GM18511 (cell line): ENCODE measurements at regions not wholly inside any gene's neighbourhood (a gene's known extent, or its start where the extent isn't known, plus 50 kb on each side); places are given as distances from the start of the nearest gene placed in this dataset.

Source experiments
- ATAC-seq: cut with Tn5 transposase; IDR thresholded peaks from one replicate; pipeline ENCODE4 v1.9.1; 2021; ENCODE audit warnings: mild to moderate bottlenecking, moderate library complexity; ENCODE audit not compliant: unreplicated experiment

DNA sequence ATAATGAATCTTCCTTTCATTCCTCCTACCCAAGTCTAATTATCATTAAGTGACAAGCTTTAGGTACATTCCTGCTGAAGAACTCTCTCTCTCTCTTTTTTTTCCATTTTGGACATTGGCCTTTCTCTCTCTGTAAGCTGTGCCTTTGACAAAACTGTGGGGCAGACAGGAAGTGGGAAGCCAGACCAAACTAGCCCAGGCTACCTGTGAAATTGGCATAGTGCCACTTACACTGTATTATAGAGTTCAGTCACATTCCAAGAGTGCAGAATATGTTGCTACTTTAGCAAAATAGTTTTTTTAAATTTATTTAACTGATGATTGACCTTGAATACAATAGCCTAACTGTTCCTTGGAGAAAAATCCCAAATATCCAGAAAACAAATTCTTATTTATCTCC is 381.5 kb upstream of the ETAA1 start:
- no peak for ATAC-seq

DNA sequence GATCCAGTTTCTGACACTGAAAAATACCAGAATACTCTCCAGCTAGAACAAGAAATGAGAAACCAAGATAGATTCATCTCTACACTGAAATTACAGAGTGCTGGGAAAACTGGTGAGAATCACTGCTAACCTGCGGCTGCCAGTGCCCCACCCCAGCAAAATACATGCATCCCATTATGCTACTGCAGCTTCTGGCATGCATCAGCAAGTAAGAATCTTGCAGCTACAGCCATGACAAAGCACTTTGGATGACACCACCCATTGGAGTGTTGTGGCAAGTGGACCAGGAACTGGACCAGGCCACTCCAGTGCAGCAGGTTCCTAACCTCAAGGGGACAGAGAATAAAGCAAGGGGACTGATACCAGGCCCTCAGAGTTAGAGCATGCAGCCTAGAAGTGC is 378.8 kb upstream of the ETAA1 start:
- no peak for ATAC-seq

DNA sequence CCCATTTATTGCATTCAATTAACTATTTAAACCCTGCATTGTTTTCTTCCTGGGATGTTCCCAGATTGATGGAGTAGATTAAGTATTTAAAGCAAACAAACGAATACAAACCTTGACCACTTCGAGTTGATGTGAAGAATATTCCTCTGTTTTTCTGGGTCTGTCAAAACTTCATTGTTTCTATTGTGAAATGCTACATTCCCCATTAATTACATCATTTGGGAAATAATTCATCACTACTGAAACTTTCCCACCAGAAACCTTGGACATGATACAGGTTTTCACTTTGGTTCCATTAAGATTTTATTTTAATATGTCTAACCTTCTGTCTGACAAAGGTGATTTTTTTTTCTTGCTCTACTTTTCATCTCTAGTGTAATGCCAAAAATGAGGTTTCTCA is 365.1 kb upstream of the ETAA1 start:
- ATAC-seq: no peak

DNA sequence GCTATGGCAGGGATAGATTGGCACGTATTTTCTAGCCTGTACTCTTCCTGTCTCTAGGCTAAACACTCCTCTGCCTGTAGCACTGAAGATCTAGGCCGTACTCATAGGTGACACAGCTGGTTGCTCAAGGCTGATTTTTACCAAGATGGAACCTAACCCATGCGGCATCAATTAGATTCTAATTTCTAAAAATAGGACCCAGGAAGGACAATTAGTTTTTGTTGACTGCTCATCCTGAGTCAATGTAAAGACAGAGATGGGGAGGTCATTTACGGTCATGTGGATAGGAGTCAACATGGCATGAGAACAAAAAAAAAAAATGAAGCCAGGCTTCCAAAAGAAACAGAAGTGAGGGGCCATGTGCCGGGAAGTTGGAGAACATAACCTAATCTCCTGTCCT is 360.7 kb upstream of the ETAA1 start:
- no peak for ATAC-seq

DNA sequence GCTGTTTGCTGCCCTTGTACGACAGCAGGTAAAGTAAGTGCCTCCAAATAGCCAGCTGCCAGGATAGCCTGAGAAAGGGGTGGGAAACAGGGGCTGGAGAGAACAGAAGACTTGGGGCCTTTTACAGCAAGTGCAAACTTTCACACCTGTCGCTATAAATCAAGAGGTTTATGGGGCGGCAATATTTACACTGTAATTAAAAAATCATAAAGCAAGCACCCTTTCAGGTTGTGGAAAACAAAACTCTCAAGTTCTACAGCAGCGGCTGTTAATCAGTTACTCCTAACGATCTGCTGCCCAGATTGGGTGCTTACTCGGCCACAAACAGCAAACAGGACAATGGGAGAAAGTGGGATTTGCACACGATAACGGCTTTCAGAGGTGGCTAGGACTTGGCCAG is 359.5 kb upstream of the ETAA1 start:
- no peak for ATAC-seq

DNA sequence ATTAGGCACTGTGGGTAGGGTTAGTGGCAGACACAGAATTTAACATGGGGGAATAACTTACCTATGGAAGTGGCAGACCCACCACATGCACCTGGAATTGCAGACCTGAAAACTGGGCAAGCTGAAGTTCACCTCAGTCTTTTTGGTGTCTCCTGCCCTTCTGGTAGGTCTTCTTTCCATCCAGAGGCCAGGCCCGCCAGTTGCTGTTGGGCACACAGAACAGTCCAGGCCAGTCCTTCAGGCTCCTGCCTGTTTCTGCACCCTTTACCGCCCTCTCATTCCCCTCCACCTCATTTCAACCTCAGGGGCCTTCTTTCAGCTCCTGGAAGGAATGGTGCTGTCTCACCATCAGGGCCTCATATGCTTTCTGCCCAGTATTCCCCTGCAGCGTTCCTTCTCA is 358.9 kb upstream of the ETAA1 start:
- ATAC-seq: no peak

DNA sequence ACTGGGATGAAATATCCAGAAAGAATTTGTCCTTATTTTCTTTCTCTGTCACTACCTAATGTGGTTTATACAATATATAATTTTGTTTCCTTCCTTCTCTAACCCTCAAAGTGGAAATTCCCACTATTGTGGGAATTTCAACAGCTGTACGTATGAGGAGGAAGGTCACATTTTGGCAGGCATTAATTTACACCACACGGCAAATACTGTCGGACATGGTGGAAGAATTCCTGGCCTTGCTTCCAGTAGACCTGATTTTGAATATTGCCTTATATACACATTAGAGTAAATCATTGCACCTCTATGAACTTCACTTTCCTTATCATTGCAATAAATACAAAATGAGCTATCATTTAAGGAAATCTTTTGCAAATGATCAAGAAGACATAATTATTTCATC is 358.1 kb upstream of the ETAA1 start:
- no peak for ATAC-seq

DNA sequence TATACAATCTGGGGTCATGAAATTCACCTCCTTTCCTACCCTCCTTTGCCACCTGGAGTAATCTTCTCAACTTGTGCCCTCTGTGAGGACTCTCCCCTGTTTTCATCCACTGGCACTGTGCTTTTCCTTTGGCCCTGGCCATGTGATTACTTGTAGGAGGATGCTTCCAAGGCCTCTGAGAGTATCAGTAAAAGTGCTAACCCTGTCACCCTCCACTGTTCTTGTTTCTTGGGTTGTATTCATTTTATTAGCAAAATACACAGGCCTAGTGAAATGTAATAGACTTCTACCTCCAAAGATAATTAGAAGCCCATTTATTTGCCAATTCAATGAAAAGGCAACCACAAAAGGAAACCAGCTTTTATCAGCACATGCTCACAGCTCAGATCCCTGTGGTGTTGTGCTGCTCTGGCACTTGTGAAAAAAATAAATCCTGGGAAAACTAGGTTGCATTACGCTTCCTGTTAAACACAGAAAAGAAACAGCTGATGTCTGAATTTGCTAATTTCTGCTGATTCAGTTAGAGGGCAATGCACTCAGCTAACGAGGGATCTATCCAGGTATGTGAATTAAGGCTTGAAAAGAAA is 357.5 kb upstream of the ETAA1 start:
- ATAC-seq: no peak

DNA sequence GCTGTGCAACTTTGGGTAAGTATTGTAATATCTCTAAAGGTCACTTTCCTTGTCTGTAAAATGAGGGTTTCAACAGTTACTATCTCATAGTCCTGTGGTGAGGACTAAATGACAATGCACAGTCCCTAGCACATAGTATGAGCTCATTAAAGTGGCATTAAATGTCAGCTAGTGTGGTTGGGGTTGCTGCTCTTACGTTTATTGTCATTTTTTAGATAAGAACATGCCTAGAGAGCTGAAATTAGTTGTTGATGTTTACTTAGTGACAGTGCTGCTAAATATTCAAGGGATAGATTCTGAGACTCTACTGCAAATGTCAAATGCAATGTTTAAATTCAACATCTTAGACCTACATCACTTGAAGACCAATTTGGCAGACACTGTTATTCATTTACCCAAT is 356.1 kb upstream of the ETAA1 start:
- no peak for ATAC-seq

DNA sequence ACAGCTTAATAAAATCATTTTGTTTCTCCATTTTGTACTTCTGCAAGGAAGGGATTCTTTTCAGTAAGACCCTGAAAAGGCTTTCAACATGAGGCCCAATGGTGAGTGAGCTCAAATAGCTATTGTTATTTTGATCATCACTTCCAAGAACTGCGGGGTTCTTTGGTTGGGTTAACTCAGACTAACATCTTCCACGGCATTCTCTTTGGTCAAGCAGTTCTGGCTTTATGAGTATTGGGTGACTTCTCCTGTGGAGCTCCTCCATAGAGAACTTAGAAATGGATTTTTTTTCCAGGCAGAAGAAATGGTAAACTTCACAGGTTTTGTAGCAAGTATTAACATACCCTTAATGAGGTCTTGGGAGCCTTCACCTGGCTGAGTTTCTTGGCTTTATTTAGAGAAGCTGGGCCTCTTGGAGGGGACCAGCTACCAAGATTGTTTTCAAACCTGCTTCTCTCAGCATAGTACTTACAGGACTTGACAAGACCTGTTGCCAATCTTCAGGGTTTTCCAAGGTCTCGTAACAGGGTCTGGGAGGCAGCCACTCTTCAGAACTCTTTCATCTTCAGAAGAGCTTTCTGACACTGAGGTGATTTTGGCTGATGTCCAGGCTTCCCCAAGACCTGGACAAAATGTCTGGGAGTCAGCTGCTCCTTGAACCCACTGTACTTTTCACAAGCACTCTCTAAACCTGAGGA is 353.2 kb upstream of the ETAA1 start:
- ATAC-seq: no peak

DNA sequence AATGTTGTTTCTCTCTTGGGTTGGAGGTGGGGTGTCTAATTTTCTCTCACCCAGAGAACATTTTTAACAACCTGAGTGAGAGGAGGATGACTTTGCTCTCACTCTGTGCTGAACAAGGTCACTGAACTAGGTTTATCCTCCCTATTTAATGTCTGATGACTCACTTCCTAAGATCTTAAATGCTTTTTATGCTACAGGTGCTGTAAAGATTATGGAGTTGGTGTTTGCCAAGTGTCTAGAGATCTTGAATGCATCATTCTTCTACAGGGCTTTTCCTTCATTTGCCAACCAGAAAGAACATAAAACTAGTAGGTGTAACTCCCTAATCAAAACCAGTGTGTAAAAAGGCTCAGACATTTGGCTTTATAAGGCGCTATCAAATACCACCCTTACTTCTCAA is 350.5 kb upstream of the ETAA1 start:
- no peak for ATAC-seq

DNA sequence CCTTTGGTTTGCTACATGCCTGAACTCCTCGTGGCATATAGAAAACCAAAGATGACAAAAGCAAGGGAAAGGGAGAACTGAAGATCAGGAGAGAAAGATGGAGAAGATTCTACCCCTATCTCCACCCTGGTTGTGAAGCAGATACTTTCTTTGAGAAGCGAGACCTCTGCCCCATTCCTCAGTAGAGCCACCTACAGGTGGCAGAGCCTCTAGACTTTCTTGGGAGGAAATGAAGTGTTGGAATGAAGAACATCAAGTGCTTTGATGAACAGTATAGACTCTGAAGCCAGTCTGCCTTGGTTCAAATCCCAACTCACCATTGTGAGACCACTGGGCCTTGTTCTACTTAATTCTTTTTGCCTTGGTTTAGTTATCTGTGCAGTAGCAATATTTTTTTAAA is 348.8 kb upstream of the ETAA1 start:
- no peak for ATAC-seq

DNA sequence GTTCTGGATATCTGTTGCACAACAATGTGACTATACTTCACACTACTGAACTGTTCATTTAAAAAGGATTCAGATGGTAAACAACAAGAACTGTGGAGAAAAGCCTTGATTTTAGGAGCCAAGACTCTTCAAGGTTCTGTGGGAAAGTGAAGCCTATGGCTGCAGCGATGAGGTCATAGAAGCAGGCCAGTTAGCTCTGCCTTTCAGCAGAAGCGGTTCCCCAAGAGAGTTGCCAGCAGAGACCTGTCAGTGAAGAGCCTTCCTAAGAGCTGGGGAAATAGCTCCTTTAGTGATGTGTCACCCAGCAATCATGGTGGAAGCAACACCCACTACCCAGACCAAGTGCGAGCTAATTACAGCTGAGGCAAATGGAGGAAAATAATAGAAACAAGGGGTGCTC is 346.5 kb upstream of the ETAA1 start:
- ATAC-seq: no peak

DNA sequence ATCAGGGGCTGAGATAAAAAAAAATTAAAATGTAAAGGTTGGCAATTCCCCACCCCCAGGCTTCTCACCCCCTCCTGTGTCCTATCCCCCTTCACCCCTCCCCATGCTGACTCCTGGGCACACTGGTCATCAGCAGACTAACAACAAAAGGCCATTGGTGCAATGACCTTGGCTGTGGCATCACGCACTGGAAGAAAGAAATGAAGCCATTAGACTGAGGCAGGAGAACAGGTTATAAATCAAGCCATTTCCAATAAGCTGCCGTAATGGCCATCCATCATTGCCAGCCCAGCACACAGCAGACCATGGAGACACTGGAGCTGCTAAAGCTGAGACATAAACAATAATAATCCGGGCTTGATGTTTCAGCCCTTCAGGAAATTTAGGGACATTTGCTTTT is 342.4 kb upstream of the ETAA1 start:
- no peak for ATAC-seq

DNA sequence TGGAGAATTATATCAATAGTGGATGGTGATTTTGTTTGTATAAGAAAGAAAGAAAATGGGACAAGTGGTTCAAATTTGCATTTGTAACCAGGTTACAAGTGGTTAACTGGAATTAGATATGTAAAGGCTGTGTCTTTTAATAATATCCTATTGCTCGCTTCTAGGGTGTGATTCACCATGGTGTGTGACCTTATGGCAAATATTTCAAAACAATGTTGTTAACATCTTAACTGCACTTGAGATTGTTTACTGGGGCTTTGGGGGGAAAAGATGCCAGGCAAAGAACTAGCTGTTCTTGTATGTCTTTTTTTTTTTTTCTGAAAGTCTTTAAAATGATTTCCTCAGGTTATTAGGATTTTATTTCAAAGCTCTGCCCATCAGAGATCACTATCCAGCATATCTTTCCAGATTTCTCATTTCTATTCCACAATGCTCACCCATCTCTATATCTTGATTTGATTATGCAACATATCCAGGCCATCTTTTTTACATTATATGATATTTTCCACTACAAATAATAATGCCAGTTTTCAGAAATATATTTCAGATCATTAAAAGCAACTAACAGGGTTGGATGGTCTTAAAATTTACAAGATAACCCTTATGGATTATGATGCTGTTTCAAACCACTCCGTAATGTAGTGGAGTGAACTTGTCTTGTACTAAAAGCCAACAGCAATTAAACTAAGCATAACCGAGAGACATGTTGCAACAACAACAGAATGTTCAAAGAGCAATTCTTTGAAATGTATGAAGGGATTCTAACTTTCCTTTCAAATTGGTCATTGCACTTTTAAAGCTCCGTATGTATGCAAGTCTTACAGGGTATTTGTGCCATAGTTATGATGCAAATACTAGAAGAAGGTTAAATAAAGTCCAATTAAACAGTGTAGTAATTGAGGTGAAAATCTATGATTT is 341.5 kb upstream of the ETAA1 start:
- no peak for ATAC-seq

DNA sequence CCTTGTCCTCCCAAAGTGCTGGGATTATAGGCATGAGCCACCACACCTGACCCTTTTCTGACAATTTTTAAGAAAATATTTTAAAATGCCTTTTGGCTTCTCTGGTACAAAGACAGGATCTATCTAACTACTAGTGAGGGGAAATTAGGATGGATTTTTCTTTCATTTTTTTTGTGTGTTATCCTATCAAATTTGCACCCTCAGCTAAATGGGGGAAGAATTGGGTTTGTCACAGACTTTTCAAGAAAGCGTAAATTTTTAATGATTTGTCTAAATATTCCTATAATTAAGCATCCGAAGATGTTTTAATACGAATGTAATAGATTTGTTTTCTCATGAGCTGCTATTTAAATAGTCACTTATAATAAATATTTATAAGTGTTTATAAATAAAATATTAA is 340.0 kb upstream of the ETAA1 start:
- no peak for ATAC-seq

DNA sequence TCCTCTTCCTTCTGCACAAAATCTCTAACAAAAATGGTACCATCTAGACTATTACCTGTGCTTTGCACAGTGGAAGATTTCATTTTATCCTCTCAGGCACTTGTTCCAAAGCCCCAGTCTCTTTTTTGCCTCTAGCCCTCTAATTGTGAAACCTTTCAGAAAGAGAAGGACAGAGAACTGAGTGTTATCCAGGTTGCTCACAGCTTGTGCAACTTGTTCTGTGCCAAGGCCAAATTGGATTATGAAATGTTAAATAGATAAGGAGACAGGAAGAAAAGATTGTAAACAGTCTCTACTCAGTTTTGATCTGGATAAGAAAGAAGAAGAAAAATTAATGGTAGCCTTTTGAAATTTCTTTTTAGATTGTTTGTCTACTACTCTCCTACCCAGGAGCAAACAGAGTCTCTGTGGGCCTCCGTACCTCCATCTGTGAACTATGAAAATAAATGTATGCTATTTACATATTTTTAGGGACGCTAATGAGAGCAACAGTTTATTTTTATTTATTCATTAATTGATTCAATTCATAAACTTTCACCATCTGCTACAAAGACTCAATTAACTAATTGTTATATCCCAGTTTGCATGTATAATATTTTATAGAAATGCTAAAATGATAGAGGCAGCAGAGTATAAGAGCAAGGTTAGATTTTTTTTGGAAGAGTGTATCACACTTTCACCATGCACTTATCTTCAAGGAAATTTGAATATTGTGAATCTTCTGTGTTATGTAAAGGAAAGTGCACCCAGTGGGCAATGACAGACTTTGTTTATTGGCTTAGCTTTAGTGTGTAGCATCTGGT is 339.0 kb upstream of the ETAA1 start:
- no peak for ATAC-seq

DNA sequence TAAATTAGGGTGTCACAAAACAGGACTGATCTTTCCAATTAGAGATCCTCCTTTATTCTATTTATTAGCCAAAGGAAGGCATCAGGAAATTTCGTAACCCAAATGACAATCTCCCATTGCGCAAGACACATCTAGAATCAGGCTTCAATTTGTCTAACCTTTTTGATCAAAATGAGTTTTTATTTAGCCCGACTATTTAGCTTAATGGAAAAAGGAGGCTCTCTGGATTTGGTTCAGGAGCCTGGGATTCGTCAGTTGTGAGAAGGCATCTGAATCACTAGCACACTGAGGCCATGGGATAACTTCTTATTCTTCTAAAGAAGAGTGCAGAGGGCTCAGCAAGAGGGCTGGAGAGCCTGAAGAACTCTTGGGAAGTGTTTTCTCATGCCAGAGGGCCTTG is 332.1 kb upstream of the ETAA1 start:
- no peak for ATAC-seq

DNA sequence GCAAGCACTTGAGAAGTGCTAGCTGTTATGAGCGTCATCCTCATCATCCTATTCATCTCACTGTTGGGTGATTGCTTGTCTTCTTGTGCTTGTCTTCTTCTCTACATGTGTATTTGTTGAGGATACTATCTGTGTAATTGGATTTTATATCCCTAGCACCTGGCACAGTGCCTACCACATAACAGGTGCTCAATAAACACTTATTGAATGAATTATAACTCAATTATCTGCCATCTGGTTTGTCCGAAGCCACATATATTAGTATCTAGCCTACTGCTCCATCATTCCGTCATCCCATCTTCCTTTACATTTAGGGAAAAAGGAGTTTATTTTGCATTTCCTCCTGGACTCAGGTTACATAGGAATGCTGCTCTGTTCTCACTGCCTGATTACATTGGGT is 330.4 kb upstream of the ETAA1 start:
- ATAC-seq: no peak

DNA sequence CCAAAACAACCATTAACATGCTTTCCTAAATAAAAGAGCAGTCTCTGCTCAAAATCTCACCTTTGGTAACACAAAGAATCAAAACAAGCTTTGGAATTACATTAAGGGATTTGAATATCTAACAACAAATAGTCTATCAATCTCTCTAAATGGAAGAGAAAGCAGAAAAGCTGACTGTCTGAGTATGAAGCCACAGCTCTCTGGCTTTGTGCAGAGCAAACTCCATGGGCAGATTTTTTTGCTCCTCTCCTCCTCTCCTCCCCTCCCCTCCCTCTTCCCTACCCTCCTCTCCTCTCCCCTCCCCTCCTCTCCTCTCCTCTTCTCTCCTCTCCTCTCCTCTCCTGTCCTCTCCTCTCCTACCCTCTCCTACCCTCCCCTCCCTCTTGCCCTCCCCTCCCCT is 329.5 kb upstream of the ETAA1 start:
- no peak for ATAC-seq

DNA sequence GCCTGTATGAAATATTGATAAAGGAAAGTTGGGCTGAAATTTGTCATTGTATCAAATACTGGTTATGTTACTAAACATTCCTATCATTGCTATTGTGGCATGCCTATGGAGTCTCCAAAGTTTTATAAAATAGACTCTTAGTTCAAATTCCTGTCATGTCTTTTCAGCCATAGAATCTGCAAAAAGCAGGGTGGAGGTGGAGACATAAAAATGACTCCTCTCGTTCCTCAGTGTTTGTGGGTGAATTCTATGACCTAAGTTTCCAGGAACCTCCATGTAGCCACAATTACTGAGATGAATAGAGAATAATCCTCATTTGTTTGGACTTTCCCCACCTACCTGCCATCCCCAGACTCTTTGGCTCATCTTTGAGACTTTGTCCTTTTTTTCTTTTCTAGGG is 326.3 kb upstream of the ETAA1 start:
- no peak for ATAC-seq
